MCF 10A (cell line): ENCODE measurements at regions not wholly inside any gene's neighbourhood (a gene's known extent, or its start where the extent isn't known, plus 50 kb on each side); places are given as distances from the start of the nearest gene placed in this dataset.

ENCODE experiments used
- BruUV-seq: library from RNA; stranded (reverse); fragments of 400-500 nt; replicated peaks from 2 replicates; lab custom pipeline; 2021; lab: Mats Ljungman, UMichigan
- CTCF ChIA-PET: fragments of 300-600 bp; sonication (Branson Sonifier 250); formaldehyde crosslinking; extraction: SDS; loops from one replicate; lab custom pipeline; 2021; ENCODE audit warnings: antibody characterized with exemption, inconsistent platforms; lab: Yijun Ruan, JAX
- POLR2A ChIA-PET: fragments of 300-600, 350-650 bp; sonication (Branson Sonifier 250); formaldehyde crosslinking; extraction: SDS; loops from one replicate; lab custom pipeline; 2020; ENCODE audit warnings: antibody characterized with exemption, inconsistent platforms; lab: Yijun Ruan, JAX
- DNase-seq: peaks from one replicate; pipeline ENCODE4 v3.0.0-alpha.2; 2018; ENCODE audit not compliant: unreplicated experiment
- H3K27ac Mint-ChIP-seq: one replicate; pipeline ENCODE4 v1.8.0; 2022; ENCODE audit warnings: mild to moderate bottlenecking, low read depth, mixed read lengths; ENCODE audit not compliant: unreplicated experiment
- H3K27me3 Mint-ChIP-seq: one replicate; pipeline ENCODE4 v1.8.0; 2022; ENCODE audit warnings: mixed read lengths; ENCODE audit not compliant: insufficient read depth, unreplicated experiment
- H3K36me3 Mint-ChIP-seq: one replicate; pipeline ENCODE4 v1.8.0; 2022; ENCODE audit warnings: mild to moderate bottlenecking, moderate library complexity, mixed read lengths; ENCODE audit not compliant: insufficient read depth, unreplicated experiment
- H3K4me1 Mint-ChIP-seq: one replicate; pipeline ENCODE4 v1.8.0; 2022; ENCODE audit warnings: mixed read lengths; ENCODE audit not compliant: insufficient read depth, unreplicated experiment
- H3K4me3 Mint-ChIP-seq: one replicate; pipeline ENCODE4 v1.8.0; 2022; ENCODE audit warnings: mild to moderate bottlenecking, moderate library complexity, mixed read lengths; ENCODE audit not compliant: unreplicated experiment
- H3K9me3 Mint-ChIP-seq: one replicate; pipeline ENCODE4 v1.8.0; 2022; ENCODE audit warnings: mixed read lengths; ENCODE audit not compliant: unreplicated experiment
- intact Hi-C: fragments of 100-400 bp; cut with micrococcal nuclease; formaldehyde crosslinking; loops from 2 replicates; pipeline ENCODE4 v1.14.1; 2022
- TF ChIP-seq, protein P1 (sequence below): fragments of 200-600 bp; IDR thresholded peaks from one replicate; pipeline ENCODE4 v1.8.0; 2022; ENCODE audit warnings: antibody characterized with exemption, mild to moderate bottlenecking; ENCODE audit not compliant: unreplicated experiment

DNA sequence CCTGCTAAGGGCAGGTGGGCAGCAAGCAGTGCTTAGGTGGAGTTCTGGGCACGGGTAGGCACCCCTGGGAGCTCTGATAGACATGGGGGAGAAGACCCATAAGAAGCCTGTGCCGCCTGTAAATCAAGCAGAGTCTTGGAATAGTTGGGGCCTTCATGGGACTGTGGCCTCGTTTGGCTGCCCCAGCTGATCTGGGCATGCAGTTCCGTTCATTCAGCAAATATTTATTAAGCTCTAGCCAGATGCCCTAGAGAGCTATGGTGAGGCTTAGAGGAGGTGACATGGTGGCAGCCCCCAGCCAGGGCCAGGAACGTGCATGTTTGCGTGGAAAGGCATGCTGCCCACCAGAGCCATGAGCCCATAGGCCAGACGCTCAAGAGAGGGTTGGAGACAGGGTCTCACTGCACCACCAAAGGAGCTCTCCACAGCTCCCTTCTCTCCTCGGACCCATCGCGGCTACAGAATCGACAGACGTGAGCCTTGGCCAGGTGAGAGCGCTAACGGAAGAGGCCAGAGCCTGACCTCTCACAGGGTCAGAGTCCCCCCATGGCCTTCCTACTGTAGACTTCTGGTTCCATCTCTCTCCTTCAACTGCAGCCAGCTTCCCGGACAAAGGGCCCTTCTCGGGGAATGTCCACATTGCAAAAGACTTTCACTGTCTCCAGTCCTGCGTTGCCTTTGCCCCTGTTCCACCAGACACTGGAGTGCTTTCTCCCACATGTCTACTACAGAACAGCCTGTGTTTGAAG, 135.7 kb downstream of the INHBB start:
- Mint-ChIP-seq H3K36me3 (no peaks in the 10 kb centered on the region), H3K27me3 (no peaks in the 10 kb centered on the region), H3K9me3 (no peaks in the 10 kb centered on the region), H3K27ac (no peak overlapping the region), H3K4me3 (no peak overlapping the region), H3K4me1 (no peaks in the 10 kb centered on the region)
- TF ChIP-seq, protein P1, sequence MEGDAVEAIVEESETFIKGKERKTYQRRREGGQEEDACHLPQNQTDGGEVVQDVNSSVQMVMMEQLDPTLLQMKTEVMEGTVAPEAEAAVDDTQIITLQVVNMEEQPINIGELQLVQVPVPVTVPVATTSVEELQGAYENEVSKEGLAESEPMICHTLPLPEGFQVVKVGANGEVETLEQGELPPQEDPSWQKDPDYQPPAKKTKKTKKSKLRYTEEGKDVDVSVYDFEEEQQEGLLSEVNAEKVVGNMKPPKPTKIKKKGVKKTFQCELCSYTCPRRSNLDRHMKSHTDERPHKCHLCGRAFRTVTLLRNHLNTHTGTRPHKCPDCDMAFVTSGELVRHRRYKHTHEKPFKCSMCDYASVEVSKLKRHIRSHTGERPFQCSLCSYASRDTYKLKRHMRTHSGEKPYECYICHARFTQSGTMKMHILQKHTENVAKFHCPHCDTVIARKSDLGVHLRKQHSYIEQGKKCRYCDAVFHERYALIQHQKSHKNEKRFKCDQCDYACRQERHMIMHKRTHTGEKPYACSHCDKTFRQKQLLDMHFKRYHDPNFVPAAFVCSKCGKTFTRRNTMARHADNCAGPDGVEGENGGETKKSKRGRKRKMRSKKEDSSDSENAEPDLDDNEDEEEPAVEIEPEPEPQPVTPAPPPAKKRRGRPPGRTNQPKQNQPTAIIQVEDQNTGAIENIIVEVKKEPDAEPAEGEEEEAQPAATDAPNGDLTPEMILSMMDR: no peak
- POLR2A ChIA-PET: interaction anchor here (0.6 to 1.4 kb wide), 2 partner anchors 8 to 156 kb away, joined by 3 read pairs; no protein-coding TSS in a partner anchor
- intact Hi-C loops: no loop called here
- BruUV-seq: no TSS peak
- CTCF ChIA-PET: no interaction called here
- no peak for DNase-seq

DNA sequence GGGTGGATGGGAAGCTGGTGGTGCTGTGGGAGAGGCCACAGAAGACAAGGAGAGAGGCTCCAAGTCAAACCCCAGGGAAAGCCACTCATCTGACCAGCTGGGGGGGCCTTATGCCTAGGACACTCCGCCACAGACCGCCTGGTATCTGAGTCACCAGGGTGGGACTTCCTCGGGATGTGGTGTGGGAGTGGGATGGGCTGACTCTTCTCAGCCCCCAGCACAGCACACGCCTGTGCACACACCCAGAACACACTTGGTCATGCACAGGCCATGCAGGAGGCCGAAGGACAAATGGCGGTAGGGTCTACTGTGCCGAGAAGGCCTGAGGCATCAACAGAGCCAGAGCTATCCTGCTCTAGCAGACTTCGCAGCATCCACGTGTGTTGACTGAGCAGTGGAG, 136.4 kb downstream of the INHBB start:
- Mint-ChIP-seq H3K27me3 (no peaks in the 10 kb centered on the region), H3K4me3 (no peak overlapping the region), H3K4me1 (no peaks in the 10 kb centered on the region), H3K9me3 (no peaks in the 10 kb centered on the region), H3K36me3 (no peaks in the 10 kb centered on the region), H3K27ac (no peak overlapping the region)
- TF ChIP-seq, protein P1: no peak
- no peak for DNase-seq
- POLR2A ChIA-PET: interaction anchor here (0.6 to 1.4 kb wide), 2 partner anchors 9 to 157 kb away, joined by 3 read pairs; no protein-coding TSS in a partner anchor
- CTCF ChIA-PET: no interaction called here
- intact Hi-C loops: no loop called here
- BruUV-seq: no TSS peak

DNA sequence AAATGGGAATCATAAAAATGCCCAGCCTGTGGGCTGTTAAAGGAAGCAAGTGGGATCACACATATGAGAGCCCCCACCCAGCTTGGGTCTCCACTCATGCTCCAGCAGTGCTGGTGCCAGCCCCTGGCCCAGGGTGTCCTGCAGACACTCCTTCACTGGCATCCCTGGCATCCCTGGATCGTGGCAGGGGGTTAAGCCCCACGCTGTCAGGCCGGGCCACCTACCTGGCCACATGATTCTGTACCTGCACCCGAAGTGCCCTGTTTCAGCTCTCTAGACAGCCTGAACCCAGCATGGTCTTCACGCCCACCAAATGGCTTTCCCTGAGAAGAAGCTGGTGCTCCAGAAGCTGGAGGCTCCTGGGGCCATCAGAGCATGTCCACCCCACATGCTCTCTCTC, 137.4 kb downstream of the INHBB start:
- Mint-ChIP-seq H3K27me3 (no peaks in the 10 kb centered on the region), H3K27ac (no peak overlapping the region), H3K4me3 (no peak overlapping the region), H3K36me3 (no peaks in the 10 kb centered on the region), H3K4me1 (no peaks in the 10 kb centered on the region), H3K9me3 (no peaks in the 10 kb centered on the region)
- TF ChIP-seq, protein P1: no peak
- POLR2A ChIA-PET: interaction anchor here (0.6 to 1.4 kb wide), 2 partner anchors 10 to 16 kb away, joined by 3 read pairs; no protein-coding TSS in a partner anchor
- no TSS peak for BruUV-seq
- CTCF ChIA-PET: no interaction called here
- DNase-seq: no peak
- intact Hi-C loops: no loop called here

DNA sequence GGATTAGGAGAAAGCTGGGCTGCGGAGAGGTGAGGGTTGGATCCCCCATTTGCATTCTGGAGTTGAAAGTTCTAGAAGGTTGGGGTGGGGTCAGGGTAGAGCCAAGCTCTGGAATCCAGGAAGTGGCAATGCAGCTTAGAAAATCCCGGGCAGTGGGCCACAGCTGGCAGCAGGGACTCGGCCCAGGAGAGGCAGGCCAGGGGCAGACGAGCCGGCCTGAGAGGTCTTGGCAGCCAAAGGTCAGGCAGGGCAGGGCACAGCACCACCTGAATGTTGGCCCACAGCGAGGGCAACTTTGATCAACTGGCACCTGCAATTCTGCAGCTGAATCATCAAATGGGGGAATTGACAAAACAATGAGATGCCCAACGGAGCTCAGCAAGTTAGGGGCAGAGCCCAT, 139.2 kb downstream of the INHBB start:
- BruUV-seq: no TSS peak
- ChIA-PET CTCF (interaction anchor here (0.6 kb wide), 2 partner anchors 199 to 801 kb away, joined by 3 to 5 read pairs; no protein-coding TSS in a partner anchor), POLR2A (interaction anchor here (1.1 to 1.3 kb wide), 2 partner anchors 15 to 45 kb away, joined by 3 read pairs; no protein-coding TSS in a partner anchor)
- TF ChIP-seq, protein P1: no peak
- no peak for DNase-seq
- no peaks in the 10 kb centered on the region for H3K9me3 Mint-ChIP-seq
- H3K4me1 Mint-ChIP-seq: no peaks in the 10 kb centered on the region
- no peak overlapping the region for H3K4me3 Mint-ChIP-seq
- no peak overlapping the region for H3K27ac Mint-ChIP-seq
- H3K36me3 Mint-ChIP-seq: no peaks in the 10 kb centered on the region
- intact Hi-C loops: no loop called here
- no peaks in the 10 kb centered on the region for H3K27me3 Mint-ChIP-seq
